SIG-M5 treated with dmso at 0.1 percent for 504 hours (cell line): ENCODE measurements at regions not wholly inside any gene's neighbourhood (a gene's known extent, or its start where the extent isn't known, plus 50 kb on each side); places are given as distances from the start of the nearest gene placed in this dataset.

Experiments used
- DNase-seq: peaks from one replicate; lab custom pipeline; 2025; ENCODE audit not compliant: unreplicated experiment; lab: John Stamatoyannopoulos, UW

GRCh38 chr11:71311928-71312510, 59.6 kb upstream of the SHANK2 start:
- DNase-seq, result no peak

GRCh38 chr11:71311176-71311925, 59.0 kb upstream of the SHANK2 start:
- DNase-seq, result no peak

- DNase-seq, result no peak
These were observed 57.8 kb upstream of the SHANK2 start for GRCh38 chr11:71310184-71310583.

GRCh38 chr11:71309611-71310010, 57.2 kb upstream of the SHANK2 start:
- no peak for DNase-seq

GRCh38 chr11:71309181-71309580, 56.8 kb upstream of the SHANK2 start:
- no peak for DNase-seq

GRCh38 chr11:71307811-71308645, 55.7 kb upstream of the SHANK2 start:
- DNase-seq, result no peak

GRCh38 chr11:71305451-71306125, 53.2 kb upstream of the SHANK2 start:
- no peak for DNase-seq

GRCh38 chr11:71305041-71305440, 52.7 kb upstream of the SHANK2 start:
- no peak for DNase-seq

GRCh38 chr11:71304491-71304890, 52.1 kb upstream of the SHANK2 start:
- DNase-seq, result no peak

- no peak for DNase-seq
These were observed 51.7 kb upstream of the SHANK2 start for GRCh38 chr11:71304045-71304444.

- DNase-seq, result peak; percentile 16
These were observed 50.5 kb upstream of the SHANK2 start for GRCh38 chr11:71302911-71303310.

GRCh38 chr11:71302534-71302909, 50.1 kb upstream of the SHANK2 start:
- no peak for DNase-seq
